GM12878 (cell line): ENCODE measurements at regions not wholly inside any gene's neighbourhood (a gene's known extent, or its start where the extent isn't known, plus 50 kb on each side); places are given as distances from the start of the nearest gene placed in this dataset.

ENCODE experiments used
- BHLHE40 ChIP-seq, 2 experiments: fragments of 450-650 bp in 1 of 2; IDR thresholded peaks; 2 replicates each; pipeline ENCODE4 v1.6.1; 2011 to 2017; ENCODE audit warnings: low read depth in 2 of 2, borderline replicate concordance in 1 of 2, improper control_type of control experiment in 1 of 2, low read length in 1 of 2, mild to moderate bottlenecking in 1 of 2
- KDM1A ChIP-seq: fragments of 200-600 bp; sonication (generic); IDR thresholded peaks from 2 replicates; pipeline ENCODE4 v1.6.1; 2016; ENCODE audit warnings: borderline replicate concordance
- RCOR1 ChIP-seq: conservative IDR thresholded peaks from 2 replicates; pipeline ENCODE4 v1.6.1; 2012; ENCODE audit warnings: low read depth, low read length, improper control_type of control experiment
- TF ChIP-seq, protein P1 (sequence below), 3 experiments: IDR thresholded peaks in 2 of 3; conservative IDR thresholded peaks in 1 of 3; 2 replicates each; pipeline ENCODE4 v1.5.1; 2011; ENCODE audit warnings: low read depth in 3 of 3, low read length in 3 of 3, mild to moderate bottlenecking in 3 of 3, control low read depth in 2 of 3, moderate library complexity in 2 of 3, inconsistent platforms in 1 of 3, mixed read lengths in 1 of 3; ENCODE audit not compliant: control insufficient read depth in 2 of 3, insufficient read depth in 1 of 3; ENCODE audit errors: extremely low read depth in 1 of 3

DNA sequence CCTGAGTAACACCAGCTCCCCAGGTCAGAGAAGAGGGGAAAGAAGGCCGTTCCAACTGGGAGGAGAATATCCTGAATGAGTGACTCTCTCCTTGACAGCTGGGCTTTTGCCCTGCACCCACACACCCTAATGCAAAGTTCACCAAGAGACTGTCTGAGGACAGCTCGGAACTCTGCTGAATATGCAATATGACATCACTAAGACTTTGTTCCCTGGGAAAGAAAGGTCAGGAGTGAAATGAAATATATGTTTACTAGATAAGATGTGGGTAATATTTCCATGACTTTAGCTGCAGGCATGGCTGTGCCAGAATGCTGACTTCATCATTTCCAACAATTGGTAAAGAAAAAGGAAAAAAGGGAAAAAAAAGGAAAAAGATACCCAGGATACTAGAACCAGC lies 488.2 kb upstream of the RAB6C start:
- TF ChIP-seq BHLHE40 (IDR thresholded peaks at IDR 0.05; ENCODE audit: borderline replicate concordance in 1 of 2, low read depth in 2 of 2, low read length in 1 of 2) = no peak
- no peak for TF ChIP-seq KDM1A
- TF ChIP-seq RCOR1 = no peak
- TF ChIP-seq, protein P1, sequence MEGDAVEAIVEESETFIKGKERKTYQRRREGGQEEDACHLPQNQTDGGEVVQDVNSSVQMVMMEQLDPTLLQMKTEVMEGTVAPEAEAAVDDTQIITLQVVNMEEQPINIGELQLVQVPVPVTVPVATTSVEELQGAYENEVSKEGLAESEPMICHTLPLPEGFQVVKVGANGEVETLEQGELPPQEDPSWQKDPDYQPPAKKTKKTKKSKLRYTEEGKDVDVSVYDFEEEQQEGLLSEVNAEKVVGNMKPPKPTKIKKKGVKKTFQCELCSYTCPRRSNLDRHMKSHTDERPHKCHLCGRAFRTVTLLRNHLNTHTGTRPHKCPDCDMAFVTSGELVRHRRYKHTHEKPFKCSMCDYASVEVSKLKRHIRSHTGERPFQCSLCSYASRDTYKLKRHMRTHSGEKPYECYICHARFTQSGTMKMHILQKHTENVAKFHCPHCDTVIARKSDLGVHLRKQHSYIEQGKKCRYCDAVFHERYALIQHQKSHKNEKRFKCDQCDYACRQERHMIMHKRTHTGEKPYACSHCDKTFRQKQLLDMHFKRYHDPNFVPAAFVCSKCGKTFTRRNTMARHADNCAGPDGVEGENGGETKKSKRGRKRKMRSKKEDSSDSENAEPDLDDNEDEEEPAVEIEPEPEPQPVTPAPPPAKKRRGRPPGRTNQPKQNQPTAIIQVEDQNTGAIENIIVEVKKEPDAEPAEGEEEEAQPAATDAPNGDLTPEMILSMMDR (IDR thresholded peaks at IDR 0.05 in 2 of 3, conservative IDR thresholded peaks at IDR 0.05 in 1 of 3; ENCODE audit: control insufficient read depth in 2 of 3, extremely low read depth in 1 of 3, insufficient read depth in 1 of 3, low read depth in 3 of 3, low read length in 3 of 3) = no peak
